HEK293 (cell line): ENCODE measurements at regions not wholly inside any gene's neighbourhood (a gene's known extent, or its start where the extent isn't known, plus 50 kb on each side); places are given as distances from the start of the nearest gene placed in this dataset.

Experiments used
- CTCF ChIA-PET: fragments of 350-600 bp; formaldehyde crosslinking; extraction: SDS; loops from one replicate; lab custom pipeline; 2021; ENCODE audit warnings: antibody characterized with exemption; lab: Yijun Ruan, JAX
- POLR2A ChIA-PET: fragments of 300-600 bp; formaldehyde crosslinking; extraction: SDS; loops from one replicate; lab custom pipeline; 2020; ENCODE audit warnings: antibody characterized with exemption, inconsistent platforms; lab: Yijun Ruan, JAX
- H3K27ac ChIP-seq: fragments of 200-500 bp; sonication (Bioruptor generic); 2 replicates; pipeline ENCODE4 v1.5.1; 2014; ENCODE audit warnings: low read depth, low read length, control low read depth, inconsistent platforms; ENCODE audit errors: extremely low read depth
- H3K36me3 ChIP-seq, 2 experiments: fragments of 200-500 bp in 1 of 2; sonication (Bioruptor generic) in 1 of 2; 1 replicate in 1 of 2; 2 replicates in 1 of 2; pipeline ENCODE4 v1.5.1; 2014 to 2017; ENCODE audit warnings: inconsistent platforms in 2 of 2, low read length in 2 of 2; ENCODE audit not compliant: control insufficient read depth in 2 of 2, insufficient read depth in 1 of 2
- H3K4me1 ChIP-seq: fragments of 200-500 bp; sonication (Bioruptor generic); 2 replicates; pipeline ENCODE4 v1.5.1; 2014; ENCODE audit warnings: mild to moderate bottlenecking, low read length, inconsistent platforms; ENCODE audit not compliant: control insufficient read depth, insufficient read depth
- H3K4me3 ChIP-seq: 2 replicates; pipeline ENCODE4 v1.5.1; 2011; ENCODE audit warnings: low read depth, mild to moderate bottlenecking, control low read depth, low read length, moderate library complexity
- H3K9me3 ChIP-seq: fragments of 200-500 bp; sonication (Bioruptor generic); 2 replicates; pipeline ENCODE4 v1.5.1; 2014; ENCODE audit warnings: low read depth, low read length, inconsistent platforms; ENCODE audit not compliant: control insufficient read depth, insufficient read depth
- BCL6B ChIP-seq: fragments of 450-650 bp; formaldehyde crosslinking; IDR thresholded peaks from 2 replicates; pipeline ENCODE4 v1.5.1; 2017; ENCODE audit warnings: missing biosample characterization, missing genetic modification characterization
- HIC1 ChIP-seq: fragments of 450-650 bp; formaldehyde crosslinking; IDR thresholded peaks from 2 replicates; pipeline ENCODE4 v1.5.1; 2016; ENCODE audit warnings: missing biosample characterization, missing genetic modification characterization
- KLF10 ChIP-seq: fragments of 450-650 bp; IDR thresholded peaks from 2 replicates; pipeline ENCODE4 v1.5.1; 2018; ENCODE audit warnings: missing biosample characterization, mild to moderate bottlenecking, missing genetic modification characterization
- SP3 ChIP-seq: fragments of 450-650 bp; formaldehyde crosslinking; IDR thresholded peaks from 2 replicates; pipeline ENCODE4 v1.5.1; 2016; ENCODE audit warnings: missing biosample characterization, missing genetic modification characterization
- WT1 ChIP-seq: fragments of 450-650 bp; formaldehyde crosslinking; IDR thresholded peaks from 2 replicates; pipeline ENCODE4 v1.5.1; 2016; ENCODE audit warnings: missing biosample characterization, missing genetic modification characterization
- ZBTB7A ChIP-seq: fragments of 450-650 bp; formaldehyde crosslinking; IDR thresholded peaks from 2 replicates; pipeline ENCODE4 v1.5.1; 2016; ENCODE audit warnings: low read depth, missing biosample characterization, missing genetic modification characterization
- ZFP37 ChIP-seq: fragments of 450-650 bp; formaldehyde crosslinking; IDR thresholded peaks from 2 replicates; pipeline ENCODE4 v1.5.1; 2016; ENCODE audit warnings: missing biosample characterization, missing genetic modification characterization
- ZNF114 ChIP-seq: fragments of 450-650 bp; formaldehyde crosslinking; IDR thresholded peaks from 2 replicates; pipeline ENCODE4 v1.5.0; 2017; ENCODE audit warnings: missing biosample characterization, missing genetic modification characterization
- ZNF146 ChIP-seq: fragments of 450-650 bp; formaldehyde crosslinking; IDR thresholded peaks from 2 replicates; pipeline ENCODE4 v1.5.1; 2016; ENCODE audit warnings: missing biosample characterization, missing genetic modification characterization
- ZNF2 ChIP-seq: fragments of 450-650 bp; formaldehyde crosslinking; IDR thresholded peaks from 2 replicates; pipeline ENCODE4 v1.5.1; 2016; ENCODE audit warnings: missing biosample characterization, missing genetic modification characterization
- ZNF280D ChIP-seq: fragments of 450-650 bp; formaldehyde crosslinking; IDR thresholded peaks from 2 replicates; pipeline ENCODE4 v1.5.1; 2016; ENCODE audit warnings: missing biosample characterization, missing genetic modification characterization
- ZNF350 ChIP-seq: fragments of 450-650 bp; formaldehyde crosslinking; IDR thresholded peaks from 2 replicates; pipeline ENCODE4 v1.5.0; 2017; ENCODE audit warnings: missing biosample characterization, mild to moderate bottlenecking, missing genetic modification characterization
- ZNF366 ChIP-seq: fragments of 450-650 bp; formaldehyde crosslinking; conservative IDR thresholded peaks from 2 replicates; pipeline ENCODE4 v1.5.1; 2016; ENCODE audit warnings: missing biosample characterization, missing genetic modification characterization
- ZNF398 ChIP-seq: fragments of 450-650 bp; formaldehyde crosslinking; IDR thresholded peaks from 2 replicates; pipeline ENCODE4 v1.5.1; 2017; ENCODE audit warnings: missing biosample characterization, missing genetic modification characterization
- ZNF48 ChIP-seq: fragments of 450-650 bp; formaldehyde crosslinking; IDR thresholded peaks from 2 replicates; pipeline ENCODE4 v1.5.1; 2016; ENCODE audit warnings: missing biosample characterization, missing genetic modification characterization
- ZNF510 ChIP-seq: fragments of 450-650 bp; formaldehyde crosslinking; IDR thresholded peaks from 2 replicates; pipeline ENCODE4 v1.5.1; 2018; ENCODE audit warnings: mild to moderate bottlenecking, missing genetic modification characterization, missing biosample characterization; ENCODE audit not compliant: insufficient replicate concordance
- ZNF513 ChIP-seq: fragments of 450-650 bp; IDR thresholded peaks from 2 replicates; pipeline ENCODE4 v1.5.1; 2018; ENCODE audit warnings: missing biosample characterization, missing genetic modification characterization
- ZNF645 ChIP-seq: fragments of 450-650 bp; formaldehyde crosslinking; IDR thresholded peaks from 2 replicates; pipeline ENCODE4; 2016; ENCODE audit warnings: missing biosample characterization, missing genetic modification characterization
- ZNF792 ChIP-seq: fragments of 450-650 bp; formaldehyde crosslinking; IDR thresholded peaks from 2 replicates; pipeline ENCODE4 v1.5.1; 2016; ENCODE audit warnings: missing biosample characterization, missing genetic modification characterization

- Histone ChIP-seq H3K4me3 (no peak overlapping the region), H3K4me1 (no peaks in the 10 kb centered on the region)
- TF ChIP-seq HIC1 (no peak), ZNF350 (tag by site-specific recombination) (no peak), ZNF114 (tag by site-specific recombination) (no peak), ZNF146 (no peak), ZNF366 (tag by site-specific recombination) (no peak), ZNF645 (tag by site-specific recombination) (no peak), ZNF2 (tag by site-specific recombination) (no peak), ZNF513 (no peak), ZNF398 (tag by site-specific recombination) (no peak), WT1 (tag by site-specific recombination) (no peak), ZNF48 (tag by site-specific recombination) (no peak), BCL6B (no peak), ZNF280D (tag by site-specific recombination) (no peak), SP3 (tag by site-specific recombination) (no peak), ZBTB7A (no peak), ZNF510 (tag by site-specific recombination) (no peak), KLF10 (tag by site-specific recombination) (no peak), ZFP37 (no peak), ZNF792 (tag by site-specific recombination) (no peak)
- TF ChIP-seq, all 188 proteins: peak for 0
- CTCF ChIA-PET = no interaction called here
- Histone ChIP-seq H3K9me3 (no peaks in the 10 kb centered on the region), H3K36me3 (no peaks in the 10 kb centered on the region), H3K27ac (no peak overlapping the region)
- POLR2A ChIA-PET = no interaction called here
These were observed 168.4 kb upstream of the NCKAP5 start for GRCh38 chr2:133736674-133737073.
